Calu3 (cell line): ENCODE measurements at regions not wholly inside any gene's neighbourhood (a gene's known extent, or its start where the extent isn't known, plus 50 kb on each side); places are given as distances from the start of the nearest gene placed in this dataset.

Source experiments
- BruUV-seq: library from RNA; stranded (reverse); fragments of 400-500 nt; replicated peaks from 2 replicates; lab custom pipeline; 2021; lab: Mats Ljungman, UMichigan
- CTCF ChIA-PET: fragments of 300-600 bp; sonication (Branson Sonifier 250); formaldehyde crosslinking; loops from one replicate; lab custom pipeline; 2022; ENCODE audit warnings: antibody characterized with exemption; lab: Charles Lee
- DNase-seq: peaks from one replicate; pipeline ENCODE4 v3.0.0; 2022
- H3K27ac Mint-ChIP-seq: one replicate; pipeline ENCODE4 v1.8.0; 2022; ENCODE audit warnings: mixed read lengths; ENCODE audit not compliant: unreplicated experiment
- H3K27me3 Mint-ChIP-seq: one replicate; pipeline ENCODE4 v1.8.0; 2022; ENCODE audit warnings: mixed read lengths; ENCODE audit not compliant: unreplicated experiment
- H3K36me3 Mint-ChIP-seq: one replicate; pipeline ENCODE4 v1.8.0; 2022; ENCODE audit warnings: mild to moderate bottlenecking, moderate library complexity, mixed read lengths; ENCODE audit not compliant: insufficient read depth, unreplicated experiment
- H3K4me1 Mint-ChIP-seq: one replicate; pipeline ENCODE4 v1.8.0; 2022; ENCODE audit warnings: mild to moderate bottlenecking, low read depth, mixed read lengths; ENCODE audit not compliant: unreplicated experiment
- H3K4me3 Mint-ChIP-seq: one replicate; pipeline ENCODE4 v1.8.0; 2022; ENCODE audit warnings: mild to moderate bottlenecking, low read depth, moderate library complexity, mixed read lengths; ENCODE audit not compliant: unreplicated experiment
- H3K9me3 Mint-ChIP-seq: one replicate; pipeline ENCODE4 v1.8.0; 2022; ENCODE audit warnings: low read depth, mixed read lengths; ENCODE audit not compliant: unreplicated experiment
- CTCF ChIP-seq: fragments of 200-600 bp; IDR thresholded peaks from one replicate; pipeline ENCODE4 v1.8.0; 2022; ENCODE audit warnings: antibody characterized with exemption; ENCODE audit not compliant: unreplicated experiment
- intact Hi-C: fragments of 100-400 bp; cut with micrococcal nuclease; formaldehyde crosslinking; loops from one replicate; pipeline ENCODE4 v1.10.0; 2022; ENCODE audit not compliant: unreplicated experiment

DNA sequence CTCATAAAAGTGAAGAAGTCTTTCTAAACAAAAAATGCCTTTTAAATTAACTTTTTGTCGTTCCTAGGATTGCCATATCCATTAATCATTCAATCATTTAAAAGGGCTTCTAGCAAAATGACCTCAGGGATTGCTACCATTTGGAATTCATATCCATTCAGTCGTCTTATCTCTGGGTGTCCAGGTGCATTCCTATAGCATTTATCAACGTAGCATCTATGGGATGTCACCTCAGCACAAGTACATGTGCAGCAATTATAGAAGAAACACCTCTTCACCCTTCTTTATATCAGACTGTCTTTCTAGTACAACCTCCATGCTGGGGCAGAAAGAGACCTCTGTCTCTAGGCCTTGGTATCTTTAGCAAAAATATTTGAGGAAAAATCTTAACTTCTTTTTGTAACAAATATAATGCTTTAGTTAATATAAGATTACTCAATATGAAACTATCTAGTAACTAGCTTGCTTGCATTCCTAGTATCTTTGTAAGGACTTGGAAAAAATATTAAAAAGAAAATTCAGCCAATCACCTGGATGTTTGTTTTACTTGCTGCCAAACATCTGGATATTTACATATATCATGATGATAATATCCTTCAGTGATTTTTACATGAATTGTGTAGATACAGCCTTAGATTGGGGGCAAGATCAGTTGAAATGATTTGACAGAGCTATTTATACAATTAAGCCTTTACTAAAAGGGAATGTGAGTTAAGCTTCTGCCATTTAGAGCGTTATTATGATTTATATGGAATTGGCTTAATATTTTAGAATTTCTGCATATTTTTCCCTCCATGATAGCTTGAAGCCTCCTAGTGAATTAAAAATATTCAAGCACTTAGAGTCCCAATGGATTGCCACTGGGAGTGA is 356.8 kb downstream of the HDGFL1 start:
- H3K27me3 Mint-ChIP-seq = no peaks in the 10 kb centered on the region
- CTCF ChIA-PET = no interaction called here
- peaks cover 10% of the 10 kb centered on the region for H3K4me1 Mint-ChIP-seq
- H3K9me3 Mint-ChIP-seq = no peaks in the 10 kb centered on the region
- no peak overlapping the region for H3K4me3 Mint-ChIP-seq
- H3K27ac Mint-ChIP-seq = no peak overlapping the region
- DNase-seq = no peak
- no peak for TF ChIP-seq CTCF
- intact Hi-C loops = no loop called here
- H3K36me3 Mint-ChIP-seq = no peaks in the 10 kb centered on the region
- no TSS peak for BruUV-seq

DNA sequence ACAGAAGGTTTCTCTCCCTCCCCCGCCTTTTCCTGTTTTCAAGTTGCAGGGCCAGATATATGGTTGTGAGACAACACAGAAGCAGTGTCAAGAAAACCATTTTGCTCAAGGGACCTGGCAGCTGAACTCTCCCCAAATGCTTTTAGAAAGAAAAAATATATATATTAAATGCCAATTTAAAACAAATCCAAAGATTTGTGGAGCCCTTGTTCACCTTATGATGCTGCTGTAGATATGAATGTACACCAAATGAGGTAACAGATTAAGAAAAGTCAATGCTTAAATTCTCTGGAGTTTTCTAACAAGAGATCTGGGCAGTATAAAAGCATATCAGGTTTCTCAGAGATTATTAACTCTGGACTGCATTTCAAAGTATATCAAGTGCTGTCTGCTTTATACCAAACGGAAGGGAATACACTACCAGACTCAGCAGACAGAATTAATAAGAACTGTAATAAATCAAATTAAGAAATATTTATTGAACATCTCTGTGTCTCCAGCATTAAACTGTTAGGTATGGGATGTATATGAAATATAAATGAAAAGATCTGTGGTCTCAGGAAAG is 357.5 kb downstream of the HDGFL1 start:
- BruUV-seq = no TSS peak

GRCh38 chr6:22928775-22929174 is 359.4 kb downstream of the HDGFL1 start:
- intact Hi-C loops = no loop called here
- Mint-ChIP-seq H3K36me3 (no peaks in the 10 kb centered on the region), H3K9me3 (no peaks in the 10 kb centered on the region), H3K4me1 (peaks cover 10% of the 10 kb centered on the region), H3K27me3 (no peaks in the 10 kb centered on the region), H3K4me3 (no peak overlapping the region), H3K27ac (no peak overlapping the region)
- CTCF ChIA-PET = interaction anchor here (0.6 kb wide), 1 partner anchor 23 kb away, joined by 4 read pairs; no protein-coding TSS in a partner anchor
- TF ChIP-seq CTCF = no peak
- no peak for DNase-seq
- BruUV-seq = no TSS peak

More for the DNA sequence above, 357.5 kb downstream of the HDGFL1 start:
- Mint-ChIP-seq H3K4me1 (peaks cover 10% of the 10 kb centered on the region), H3K36me3 (no peaks in the 10 kb centered on the region), H3K9me3 (no peaks in the 10 kb centered on the region), H3K27me3 (no peaks in the 10 kb centered on the region), H3K4me3 (no peak overlapping the region), H3K27ac (no peak overlapping the region)
- DNase-seq = no peak
- intact Hi-C loops = no loop called here
- CTCF ChIA-PET = no interaction called here
- no peak for TF ChIP-seq CTCF

- no TSS peak for BruUV-seq
- no peak overlapping the region for H3K4me3 Mint-ChIP-seq
- CTCF ChIA-PET = interaction anchor here (0.6 kb wide), 1 partner anchor 23 kb away, joined by 4 read pairs; no protein-coding TSS in a partner anchor
- peaks cover 10% of the 10 kb centered on the region for H3K4me1 Mint-ChIP-seq
- H3K27ac Mint-ChIP-seq = no peak overlapping the region
- no peak for TF ChIP-seq CTCF
- intact Hi-C loops = no loop called here
- DNase-seq = no peak
- no peaks in the 10 kb centered on the region for H3K36me3 Mint-ChIP-seq
- no peaks in the 10 kb centered on the region for H3K27me3 Mint-ChIP-seq
- no peaks in the 10 kb centered on the region for H3K9me3 Mint-ChIP-seq
Measured at GRCh38 chr6:22929311-22929985, 360.1 kb downstream of the HDGFL1 start.
